Fibroblast of mammary gland (primary cell): ENCODE measurements at regions not wholly inside any gene's neighbourhood (a gene's known extent, or its start where the extent isn't known, plus 50 kb on each side); places are given as distances from the start of the nearest gene placed in this dataset.

ENCODE experiments used
- DNase-seq: peaks from one replicate; pipeline ENCODE4 v3.0.0-alpha.2; 2010; ENCODE audit warnings: low read depth
- H3K4me3 ChIP-seq: 2 replicates; pipeline ENCODE4 v1.5.1; 2011; ENCODE audit warnings: low read depth, mild to moderate bottlenecking, low read length, moderate library complexity; ENCODE audit not compliant: control insufficient read depth
- CTCF ChIP-seq: conservative IDR thresholded peaks from 2 replicates; pipeline ENCODE4 v1.5.1; 2011; ENCODE audit warnings: low read depth, low read length, inconsistent platforms; ENCODE audit not compliant: control insufficient read depth, insufficient read depth

DNA sequence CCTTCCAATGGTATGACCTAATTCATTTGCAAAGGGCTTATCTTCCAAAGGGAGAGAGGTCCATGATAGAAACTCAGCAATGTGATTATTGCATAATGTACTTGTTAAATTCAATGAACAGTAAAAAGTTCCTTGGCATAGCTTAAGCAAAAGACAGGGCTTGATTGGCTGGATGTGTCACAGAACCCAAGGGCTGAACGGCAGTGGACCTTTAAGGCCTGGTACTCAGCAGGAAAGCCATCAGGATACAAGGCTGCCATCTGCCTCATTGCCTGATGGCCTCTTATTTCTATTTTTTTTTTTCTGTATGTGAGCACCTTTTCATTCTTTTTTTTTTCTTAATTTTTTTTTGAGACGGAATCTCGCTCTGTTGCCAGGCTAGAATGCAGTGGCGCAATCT is 208.9 kb upstream of the WSCD1 start:
- H3K4me3 ChIP-seq, result no peak overlapping the region
- no peak for TF ChIP-seq CTCF
- DNase-seq, result no peak

DNA sequence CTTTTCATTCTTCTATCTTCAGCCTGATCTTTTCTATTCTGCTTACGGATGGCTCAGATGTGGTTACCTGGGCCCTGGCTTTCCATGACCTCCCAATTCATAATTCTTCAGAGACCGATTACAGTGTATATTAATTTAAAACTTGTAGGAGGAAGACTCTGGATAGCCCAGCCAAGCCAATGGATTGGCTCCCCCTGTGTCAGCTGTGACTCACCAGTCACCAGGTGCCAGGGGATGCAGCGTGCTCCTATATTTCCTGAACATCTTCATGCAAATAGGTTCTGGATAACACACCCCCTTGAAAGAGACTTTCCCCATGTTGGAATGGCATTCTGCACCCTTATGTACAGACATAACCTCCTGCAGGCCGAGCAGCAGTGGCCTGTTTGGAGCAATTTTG is 208.3 kb upstream of the WSCD1 start:
- H3K4me3 ChIP-seq, result no peak overlapping the region
- TF ChIP-seq CTCF, result no peak
- no peak for DNase-seq

DNA sequence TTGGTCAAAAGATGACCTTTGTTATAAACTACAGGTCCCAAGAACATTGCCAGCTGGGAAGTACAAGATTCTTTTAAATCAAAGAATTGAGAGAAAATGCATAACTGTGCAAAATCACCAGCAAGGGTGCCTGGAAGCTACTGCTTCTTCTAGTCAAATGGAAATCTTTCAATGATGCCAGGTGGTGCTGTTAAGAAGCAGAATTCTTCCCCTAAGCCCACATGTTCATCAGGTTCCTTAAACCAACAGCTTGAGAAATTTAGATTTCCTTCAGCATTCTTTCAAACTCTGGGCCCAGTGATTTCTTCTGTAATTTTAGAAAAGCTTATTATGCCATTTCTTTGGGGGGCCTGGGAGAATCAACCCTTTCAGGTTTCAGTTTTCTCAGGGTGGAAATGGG is 207.8 kb upstream of the WSCD1 start:
- DNase-seq, result no peak
- H3K4me3 ChIP-seq, result no peak overlapping the region
- no peak for TF ChIP-seq CTCF

- no peak overlapping the region for H3K4me3 ChIP-seq
- DNase-seq, result no peak
- TF ChIP-seq CTCF, result no peak
Measured at GRCh38 chr17:5864741-5865657, 205.2 kb upstream of the WSCD1 start.

DNA sequence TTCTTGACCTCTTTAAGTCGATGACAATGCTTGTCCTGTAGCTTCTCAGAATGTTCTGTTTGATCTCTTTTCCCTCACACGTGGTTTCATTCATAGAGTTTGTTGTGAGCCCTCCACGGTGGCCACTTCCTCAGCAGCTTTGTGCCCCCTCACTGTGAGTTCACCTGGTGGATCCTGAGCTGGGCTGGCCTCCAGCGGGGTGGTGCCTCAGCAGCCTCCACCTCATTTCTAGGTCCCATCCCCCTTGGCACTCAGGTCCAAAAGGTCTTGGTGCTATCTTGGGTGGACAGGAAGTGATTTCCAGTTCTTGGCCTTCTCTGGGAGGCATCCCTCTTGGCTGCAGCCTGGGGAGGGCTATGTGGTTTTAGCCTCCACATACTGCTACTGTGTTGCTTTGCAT is 203.2 kb upstream of the WSCD1 start:
- DNase-seq, result no peak
- no peak for TF ChIP-seq CTCF
- no peak overlapping the region for H3K4me3 ChIP-seq

DNA sequence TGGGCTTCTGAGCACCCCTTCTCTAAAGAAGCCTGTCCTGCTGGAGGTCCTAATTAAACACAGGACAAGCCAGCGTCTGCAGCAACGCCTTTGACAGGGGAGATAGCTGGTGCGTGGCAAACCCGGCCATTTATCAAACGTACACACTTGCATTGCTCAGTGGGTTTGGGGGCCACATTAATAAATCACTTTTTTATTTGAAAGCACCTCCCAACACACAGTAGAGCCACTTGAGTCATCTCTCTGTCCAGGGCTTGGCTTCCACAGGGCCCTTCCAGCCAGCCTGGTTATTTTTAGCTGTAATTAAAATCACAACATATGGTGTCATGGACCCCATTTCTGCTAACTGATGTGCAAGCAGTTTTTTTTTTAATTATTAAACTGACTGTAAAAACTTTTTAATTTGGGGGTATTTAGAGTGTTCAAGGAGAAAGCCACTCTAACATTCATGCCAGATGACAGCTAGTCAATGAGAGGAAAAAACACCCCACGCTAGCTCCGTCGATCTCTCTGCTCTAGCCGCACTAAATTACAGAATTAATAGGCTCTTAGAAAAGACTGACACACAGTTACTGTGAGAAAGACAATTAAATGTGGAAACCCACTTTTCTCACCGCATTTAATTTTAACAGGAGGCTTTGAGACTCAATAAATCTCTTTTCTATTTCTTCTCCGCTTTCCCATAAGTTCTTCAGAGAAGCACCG is 201.0 kb upstream of the WSCD1 start:
- DNase-seq, result no peak
- no peak overlapping the region for H3K4me3 ChIP-seq
- TF ChIP-seq CTCF, result no peak
